OCI-LY7 (cell line): ENCODE measurements at regions not wholly inside any gene's neighbourhood (a gene's known extent, or its start where the extent isn't known, plus 50 kb on each side); places are given as distances from the start of the nearest gene placed in this dataset.

Source experiments
- CTCF ChIP-seq: fragments of 200-600 bp; sonication (generic); conservative IDR thresholded peaks from 2 replicates; pipeline ENCODE4 v1.5.1; 2014; ENCODE audit warnings: mild to moderate bottlenecking, antibody characterized with exemption, low read length, moderate library complexity, mixed read lengths
- EZH2phosphoT487 ChIP-seq: fragments of 200-600 bp; sonication (generic); IDR thresholded peaks from 2 replicates; pipeline ENCODE4 v1.6.1; 2018; ENCODE audit warnings: low read depth, borderline replicate concordance, mild to moderate bottlenecking, mixed run types, antibody characterized with exemption, low read length, moderate library complexity, mixed read lengths

GRCh38 chr6:148064406-148065134, 278.1 kb upstream of the SASH1 start:
- TF ChIP-seq CTCF: no peak
- TF ChIP-seq EZH2phosphoT487: no peak
